K562 (cell line): ENCODE measurements at regions not wholly inside any gene's neighbourhood (a gene's known extent, or its start where the extent isn't known, plus 50 kb on each side); places are given as distances from the start of the nearest gene placed in this dataset.

ENCODE experiments used
- CBFB ChIP-seq: sonication (generic); formaldehyde crosslinking; IDR thresholded peaks from 2 replicates; pipeline ENCODE4 v1.4.0; 2020; ENCODE audit warnings: mild to moderate bottlenecking, missing genetic modification reagents
- CCAR2 ChIP-seq: fragments of 200-400 bp; formaldehyde crosslinking; IDR thresholded peaks from 2 replicates; pipeline ENCODE4 v1.6.1; 2017; ENCODE audit warnings: mild to moderate bottlenecking, low read depth, low read length
- CEBPG ChIP-seq, 3 experiments: fragments of 200-800 bp in 1 of 3; sonication (Bioruptor generic) in 1 of 3; sonication (generic) in 1 of 3; formaldehyde crosslinking in 1 of 3; IDR thresholded peaks in 2 of 3; conservative IDR thresholded peaks in 1 of 3; 2 replicates each; pipeline versions ENCODE4 v1.6.1 to v1.8.0; 2016 to 2022; ENCODE audit warnings: missing compliant biosample characterization in 2 of 3, missing genetic modification characterization in 2 of 3, mild to moderate bottlenecking in 1 of 3, missing genetic modification reagents in 1 of 3
- DMBX1 ChIP-seq: fragments of 250-450 bp; sonication (Bioruptor Pico); IDR thresholded peaks from 2 replicates; pipeline ENCODE4 v1.8.0; 2022; ENCODE audit warnings: inconsistent platforms, mild to moderate bottlenecking, moderate library complexity, borderline replicate concordance
- RBM14 ChIP-seq: fragments of 200-400 bp; formaldehyde crosslinking; IDR thresholded peaks from 2 replicates; pipeline ENCODE4 v1.6.1; 2018; ENCODE audit warnings: low read depth, mild to moderate bottlenecking, low read length, moderate library complexity, borderline replicate concordance; ENCODE audit not compliant: insufficient read depth
- RHOXF2B ChIP-seq: fragments of 250-450 bp; sonication (Bioruptor Pico); conservative IDR thresholded peaks from 2 replicates; pipeline ENCODE4 v1.5.1; 2021
- SRSF7 ChIP-seq: fragments of 200-400 bp; formaldehyde crosslinking; optimal IDR thresholded peaks from 2 replicates; pipeline ENCODE3; 2017; ENCODE audit warnings: mild to moderate bottlenecking, low read depth, low read length
- ZBTB7A ChIP-seq: IDR thresholded peaks from 2 replicates; pipeline ENCODE4 v1.6.1; 2011; ENCODE audit warnings: low read depth, mild to moderate bottlenecking, low read length, moderate library complexity, borderline replicate concordance; ENCODE audit not compliant: control insufficient read depth
- ZNF24 ChIP-seq: fragments of 450-650 bp; IDR thresholded peaks from 2 replicates; pipeline ENCODE4 v1.6.1; 2016
- ZNF274 ChIP-seq: IDR thresholded peaks from 2 replicates; pipeline ENCODE4 v1.6.1; 2011; ENCODE audit warnings: low read depth, mild to moderate bottlenecking, low read length, moderate library complexity, borderline replicate concordance
- ZNF780A ChIP-seq: fragments of 250-450 bp; sonication (Bioruptor Pico); IDR thresholded peaks from 2 replicates; pipeline ENCODE4 v1.5.0; 2021; ENCODE audit warnings: mild to moderate bottlenecking
- TF ChIP-seq, protein P1 (sequence below): fragments of 250-450 bp; sonication (Bioruptor Pico); IDR thresholded peaks from 2 replicates; pipeline ENCODE4 v1.8.0; 2021; ENCODE audit warnings: moderate library complexity, mild to moderate bottlenecking, inconsistent platforms
- TF ChIP-seq, protein P2 (sequence below), 2 experiments: fragments of 450-650 bp; IDR thresholded peaks; 2 replicates each; pipeline ENCODE4 v1.6.1; 2016; ENCODE audit warnings: mild to moderate bottlenecking in 2 of 2, borderline replicate concordance in 1 of 2, low read depth in 1 of 2, moderate library complexity in 1 of 2

DNA sequence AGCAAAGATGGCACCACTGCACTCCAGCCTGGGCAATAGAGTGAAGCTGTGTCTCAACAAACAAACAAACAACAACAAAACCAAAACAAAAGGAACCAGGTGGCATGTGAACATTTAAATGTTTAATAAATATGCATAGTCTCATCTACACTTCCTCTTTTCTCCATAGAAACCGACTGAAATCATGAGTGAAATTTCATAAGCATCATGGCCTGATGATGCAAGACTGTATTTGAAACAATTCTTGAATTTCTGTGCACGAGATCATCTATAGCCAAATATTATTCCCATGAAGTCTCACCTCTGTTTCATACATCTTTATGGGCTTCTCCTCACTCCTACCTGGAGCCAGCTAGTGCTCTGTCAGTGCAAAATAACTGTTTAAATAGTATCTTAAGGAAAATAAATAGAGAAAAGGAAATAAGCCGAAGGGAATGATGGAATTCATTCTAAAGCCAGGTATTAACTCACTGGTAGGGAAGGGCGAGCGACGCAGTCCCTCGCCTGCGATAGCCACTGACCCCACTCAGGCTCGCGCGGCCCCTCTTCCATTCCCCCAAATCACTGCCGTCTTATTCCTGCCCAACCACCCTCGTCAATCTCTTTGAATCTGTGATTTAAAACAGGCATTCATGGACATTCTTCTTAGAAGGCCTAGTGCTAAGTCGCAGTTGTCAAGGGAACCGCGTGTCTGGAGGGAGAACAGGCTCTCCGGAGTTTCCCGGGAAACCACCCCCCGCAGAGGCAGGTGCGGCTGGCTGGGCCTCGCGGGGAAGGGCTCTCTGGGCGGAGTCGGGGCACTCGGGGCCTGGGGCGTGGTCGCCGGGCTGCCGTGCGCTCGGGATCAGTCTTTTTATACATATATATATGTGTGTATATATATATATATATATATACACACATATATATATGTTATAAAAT, 52.4 kb upstream of the TRIM2 start (continued):
- TF ChIP-seq CBFB: no peak
- TF ChIP-seq, protein P1, sequence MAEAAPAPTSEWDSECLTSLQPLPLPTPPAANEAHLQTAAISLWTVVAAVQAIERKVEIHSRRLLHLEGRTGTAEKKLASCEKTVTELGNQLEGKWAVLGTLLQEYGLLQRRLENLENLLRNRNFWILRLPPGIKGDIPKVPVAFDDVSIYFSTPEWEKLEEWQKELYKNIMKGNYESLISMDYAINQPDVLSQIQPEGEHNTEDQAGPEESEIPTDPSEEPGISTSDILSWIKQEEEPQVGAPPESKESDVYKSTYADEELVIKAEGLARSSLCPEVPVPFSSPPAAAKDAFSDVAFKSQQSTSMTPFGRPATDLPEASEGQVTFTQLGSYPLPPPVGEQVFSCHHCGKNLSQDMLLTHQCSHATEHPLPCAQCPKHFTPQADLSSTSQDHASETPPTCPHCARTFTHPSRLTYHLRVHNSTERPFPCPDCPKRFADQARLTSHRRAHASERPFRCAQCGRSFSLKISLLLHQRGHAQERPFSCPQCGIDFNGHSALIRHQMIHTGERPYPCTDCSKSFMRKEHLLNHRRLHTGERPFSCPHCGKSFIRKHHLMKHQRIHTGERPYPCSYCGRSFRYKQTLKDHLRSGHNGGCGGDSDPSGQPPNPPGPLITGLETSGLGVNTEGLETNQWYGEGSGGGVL (CRISPR knock-in tag): no peak
- TF ChIP-seq ZNF780A (CRISPR knock-in tag): no peak
- no peak for TF ChIP-seq CCAR2
- no peak for TF ChIP-seq RBM14
- TF ChIP-seq ZNF274: no peak
- TF ChIP-seq, protein P2, sequence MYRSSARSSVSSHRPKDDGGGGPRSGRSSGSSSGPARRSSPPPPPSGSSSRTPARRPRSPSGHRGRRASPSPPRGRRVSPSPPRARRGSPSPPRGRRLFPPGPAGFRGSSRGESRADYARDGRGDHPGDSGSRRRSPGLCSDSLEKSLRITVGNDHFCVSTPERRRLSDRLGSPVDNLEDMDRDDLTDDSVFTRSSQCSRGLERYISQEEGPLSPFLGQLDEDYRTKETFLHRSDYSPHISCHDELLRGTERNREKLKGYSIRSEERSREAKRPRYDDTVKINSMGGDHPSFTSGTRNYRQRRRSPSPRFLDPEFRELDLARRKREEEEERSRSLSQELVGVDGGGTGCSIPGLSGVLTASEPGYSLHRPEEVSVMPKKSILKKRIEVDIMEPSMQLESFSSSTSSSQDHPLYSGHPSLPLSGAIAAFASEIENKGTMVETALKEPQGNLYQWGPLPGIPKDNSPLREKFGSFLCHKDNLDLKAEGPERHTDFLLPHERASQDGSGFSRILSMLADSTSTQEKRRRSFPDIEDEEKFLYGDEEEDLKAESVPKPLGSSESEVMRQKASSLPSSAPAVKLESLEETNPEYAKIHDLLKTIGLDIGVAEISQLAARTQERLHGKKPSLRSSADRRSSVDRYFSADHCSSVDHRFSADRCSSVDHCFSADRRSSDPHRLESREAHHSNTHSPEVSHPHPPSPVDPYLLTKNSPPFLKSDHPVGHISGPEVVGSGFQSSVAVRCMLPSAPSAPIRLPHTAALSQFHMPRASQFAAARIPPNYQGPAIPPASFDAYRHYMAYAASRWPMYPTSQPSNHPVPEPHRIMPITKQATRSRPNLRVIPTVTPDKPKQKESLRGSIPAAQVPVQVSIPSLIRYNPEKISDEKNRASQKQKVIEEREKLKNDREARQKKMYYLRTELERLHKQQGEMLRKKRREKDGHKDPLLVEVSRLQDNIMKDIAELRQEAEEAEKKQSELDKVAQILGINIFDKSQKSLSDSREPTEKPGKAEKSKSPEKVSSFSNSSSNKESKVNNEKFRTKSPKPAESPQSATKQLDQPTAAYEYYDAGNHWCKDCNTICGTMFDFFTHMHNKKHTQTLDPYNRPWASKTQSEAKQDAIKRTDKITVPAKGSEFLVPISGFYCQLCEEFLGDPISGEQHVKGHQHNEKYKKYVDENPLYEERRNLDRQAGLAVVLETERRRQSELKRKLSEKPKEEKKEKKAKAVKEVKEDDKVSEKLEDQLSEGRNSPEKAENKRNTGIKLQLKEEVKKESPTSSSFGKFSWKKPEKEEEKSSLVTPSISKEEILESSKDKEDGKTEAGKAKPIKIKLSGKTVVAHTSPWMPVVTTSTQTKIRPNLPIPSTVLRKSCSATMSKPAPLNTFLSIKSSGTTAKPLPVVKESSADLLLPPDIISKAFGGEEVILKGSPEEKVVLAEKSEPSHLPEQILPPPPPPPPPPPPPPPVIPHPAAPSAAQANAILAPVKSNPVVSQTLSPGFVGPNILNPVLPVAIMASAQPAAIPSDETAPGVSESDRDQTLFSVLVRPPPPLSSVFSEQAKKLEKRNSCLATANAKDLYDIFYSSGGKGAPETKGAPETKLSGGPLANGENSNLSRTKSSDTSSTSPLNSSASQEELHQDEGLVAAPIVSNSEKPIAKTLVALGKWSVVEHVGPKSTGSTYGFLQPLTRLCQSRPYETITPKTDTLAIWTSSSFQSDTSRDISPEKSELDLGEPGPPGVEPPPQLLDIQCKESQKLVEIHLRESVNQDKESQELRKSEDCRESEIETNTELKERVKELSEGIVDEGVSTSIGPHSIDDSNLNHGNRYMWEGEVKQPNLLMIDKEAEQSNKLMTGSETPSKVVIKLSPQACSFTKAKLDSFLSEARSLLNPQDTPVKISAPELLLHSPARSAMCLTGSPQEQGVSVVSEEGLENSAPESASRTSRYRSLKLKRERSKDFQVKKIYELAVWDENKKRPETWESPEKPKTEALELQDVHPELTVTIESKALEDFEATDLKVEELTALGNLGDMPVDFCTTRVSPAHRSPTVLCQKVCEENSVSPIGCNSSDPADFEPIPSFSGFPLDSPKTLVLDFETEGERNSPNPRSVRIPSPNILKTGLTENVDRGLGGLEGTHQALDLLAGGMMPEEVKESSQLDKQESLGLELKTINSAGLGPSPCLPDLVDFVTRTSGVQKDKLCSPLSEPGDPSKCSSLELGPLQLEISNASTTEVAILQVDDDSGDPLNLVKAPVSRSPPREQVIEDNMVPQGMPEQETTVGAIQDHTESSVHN (IDR thresholded peaks at IDR 0.05; ENCODE audit: borderline replicate concordance in 1 of 2, low read depth in 1 of 2): peak in 1 of 2 experiments; percentile 42; a peak in 1 of 4 replicates
- TF ChIP-seq RHOXF2B (CRISPR knock-in tag): no peak
- no peak for TF ChIP-seq SRSF7
- TF ChIP-seq ZBTB7A: no peak
- TF ChIP-seq DMBX1 (CRISPR knock-in tag): no peak
- peak; percentile 66 for TF ChIP-seq ZNF24
- peak; percentile 82 for TF ChIP-seq CEBPG (CRISPR knock-in tag; IDR thresholded peaks at IDR 0.05)
- peak; percentile 89 to 92 for TF ChIP-seq CEBPG (tag; conservative IDR thresholded peaks at IDR 0.05 in 1 of 2, IDR thresholded peaks at IDR 0.05 in 1 of 2)
